NCI-H345 treated with DMSO at 0.1 percent for 48 hours (cell line): ENCODE measurements at regions not wholly inside any gene's neighbourhood (a gene's known extent, or its start where the extent isn't known, plus 50 kb on each side); places are given as distances from the start of the nearest gene placed in this dataset.

Experiments
- DNase-seq: peaks from one replicate; lab custom pipeline; 2025; ENCODE audit not compliant: unreplicated experiment; lab: John Stamatoyannopoulos, UW

DNA sequence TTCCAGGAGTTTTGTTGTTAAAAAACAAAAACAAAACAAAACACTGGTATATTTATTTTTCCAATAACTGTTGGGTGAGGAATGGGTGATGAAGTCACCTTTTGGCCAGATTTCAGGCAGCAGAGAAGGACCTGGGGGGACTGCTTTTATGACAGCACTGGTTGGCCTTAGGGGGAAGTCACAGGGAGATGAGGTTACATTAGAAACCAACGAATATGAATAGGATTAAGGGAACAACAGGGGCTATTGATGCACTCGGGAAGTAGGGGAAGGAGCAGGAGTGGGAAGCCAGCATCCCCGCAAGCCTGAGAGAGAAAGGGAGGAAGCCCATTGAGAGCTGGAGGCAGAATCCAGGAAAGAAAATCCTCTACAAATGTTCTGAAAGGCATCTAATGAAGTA is 958.4 kb downstream of the TYW1 start:
- no peak for DNase-seq

DNA sequence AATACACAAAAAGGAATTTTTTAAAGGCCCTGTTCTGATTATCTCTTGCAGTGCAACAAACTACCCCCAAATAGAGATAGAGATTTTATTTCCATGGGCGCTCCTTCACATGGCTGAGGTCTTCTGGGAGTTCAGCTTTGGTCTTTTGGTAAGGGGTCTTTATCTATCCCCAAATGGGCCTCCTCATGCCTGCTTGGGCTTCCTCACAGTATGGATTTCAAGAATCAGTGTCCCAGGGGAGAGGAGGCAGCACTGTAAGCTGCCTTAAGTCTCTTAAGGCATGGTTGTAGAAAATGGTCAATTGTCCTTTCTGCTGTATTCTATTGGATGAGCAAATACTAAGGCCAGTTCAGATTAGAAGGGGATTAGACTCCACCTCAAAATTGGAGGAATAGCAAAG is 966.2 kb downstream of the TYW1 start:
- no peak for DNase-seq

DNA sequence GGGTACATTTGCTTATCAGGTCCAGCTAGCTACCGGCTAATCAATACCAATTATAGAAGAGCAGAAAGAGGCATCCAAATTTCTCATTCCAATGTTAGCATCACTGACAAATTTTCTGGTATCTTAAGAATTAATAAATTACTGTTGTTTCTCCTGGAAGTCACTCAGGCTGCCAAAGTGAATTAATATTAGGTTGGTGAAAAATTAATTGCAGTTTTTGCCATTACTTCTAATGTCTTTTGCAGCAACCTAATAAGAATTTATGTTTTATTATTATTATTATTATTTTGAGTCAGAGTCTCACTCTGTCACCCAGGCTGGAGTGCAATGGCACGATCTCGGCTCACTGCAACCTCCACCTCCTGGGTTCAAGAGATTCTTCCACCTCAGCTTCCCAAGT is 979.9 kb downstream of the TYW1 start:
- DNase-seq: no peak

DNA sequence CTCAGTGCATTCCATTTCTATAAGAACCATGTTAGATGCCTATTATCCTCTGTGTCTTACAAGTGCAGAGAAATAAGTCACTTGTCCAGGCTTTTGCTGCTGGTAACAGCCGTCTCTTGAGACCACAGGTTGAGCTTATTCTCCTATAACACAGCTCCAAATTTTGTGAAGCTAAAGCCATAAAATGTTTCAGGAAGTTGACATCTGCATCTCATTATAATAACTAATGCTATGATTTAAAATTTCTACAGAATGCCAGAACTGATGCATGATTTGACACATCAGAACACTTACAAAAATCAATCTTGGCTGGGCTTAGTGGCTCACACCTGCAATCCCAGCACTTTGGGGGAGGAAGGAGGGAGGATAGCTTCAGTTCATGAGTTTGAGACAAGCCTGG is 986.9 kb downstream of the TYW1 start:
- DNase-seq: no peak

DNA sequence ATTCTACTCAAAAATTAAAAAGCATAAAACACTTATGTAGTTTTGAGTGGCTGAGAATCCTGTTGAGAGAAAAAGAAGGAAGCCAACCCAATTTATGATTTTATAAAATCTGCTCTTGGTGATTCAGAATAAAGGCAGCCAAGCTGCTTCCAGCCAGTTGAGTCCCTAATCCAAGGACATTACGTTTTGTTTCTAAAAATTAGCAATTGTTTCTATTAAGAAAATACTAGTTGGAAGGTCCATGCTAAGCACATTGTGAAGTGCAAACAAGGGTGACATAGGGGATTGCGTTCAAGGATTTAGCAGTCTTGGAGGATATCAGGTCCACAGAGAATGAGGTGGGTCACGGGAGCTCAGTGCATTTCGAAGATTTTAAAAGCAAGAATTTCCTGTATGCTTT is 987.7 kb downstream of the TYW1 start:
- no peak for DNase-seq

DNA sequence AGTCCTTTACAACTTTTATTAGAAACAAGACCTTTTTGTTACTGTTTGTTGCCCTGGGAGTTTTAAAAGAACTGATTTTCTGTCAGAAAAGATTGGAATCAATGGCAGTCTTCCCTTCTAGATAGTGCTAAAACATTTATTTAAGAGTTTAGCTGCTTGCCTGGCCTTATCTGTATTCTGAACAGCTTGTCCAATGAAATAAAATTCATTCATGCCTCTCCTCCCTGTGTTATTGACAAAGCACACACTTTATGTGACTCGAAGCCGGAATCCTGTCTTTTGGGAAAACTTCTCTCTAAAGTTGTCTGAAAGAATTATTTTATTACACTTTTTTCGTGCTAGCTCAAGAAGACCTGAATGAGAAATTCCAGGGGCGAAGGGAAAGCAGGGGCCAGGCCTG is 992.5 kb downstream of the TYW1 start:
- no peak for DNase-seq

DNA sequence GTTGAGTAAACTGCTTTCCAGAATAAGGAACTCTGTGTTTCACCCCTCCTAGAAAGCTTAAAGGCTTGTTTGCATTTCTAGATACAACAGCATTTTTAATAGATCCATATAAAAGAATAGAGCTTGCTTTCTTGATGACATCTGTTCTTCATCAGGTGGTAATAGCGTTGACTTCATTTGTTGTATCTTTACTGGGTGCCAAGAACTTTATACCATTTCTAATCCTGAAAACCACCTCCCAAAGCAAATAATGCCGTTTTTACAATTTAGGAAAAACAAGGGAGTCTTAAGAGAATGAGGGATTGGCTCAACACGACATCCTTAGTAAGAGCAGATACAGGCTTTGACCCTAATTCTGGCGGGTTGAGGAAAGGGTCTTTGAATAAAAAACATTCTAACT is 993.4 kb downstream of the TYW1 start:
- no peak for DNase-seq

DNA sequence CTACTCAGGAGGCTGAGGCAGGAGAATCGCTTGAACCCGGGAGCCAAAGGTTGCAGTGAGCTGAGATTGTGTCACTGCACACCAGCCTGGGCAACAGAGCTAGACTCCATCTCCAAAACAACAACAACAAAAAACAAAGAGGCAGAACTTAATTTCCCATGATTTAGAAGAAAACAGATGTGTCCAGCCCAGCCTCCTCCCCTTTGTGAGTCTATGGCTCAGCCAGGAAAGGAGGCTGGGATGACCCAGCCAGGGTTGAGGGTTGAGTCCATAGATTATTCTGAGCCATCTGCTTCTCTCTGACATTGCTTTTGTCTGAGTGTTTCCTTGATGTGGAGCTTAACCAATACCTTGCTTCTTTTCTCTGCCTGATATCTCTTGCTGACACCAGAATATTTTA is 994.1 kb downstream of the TYW1 start:
- no peak for DNase-seq

DNA sequence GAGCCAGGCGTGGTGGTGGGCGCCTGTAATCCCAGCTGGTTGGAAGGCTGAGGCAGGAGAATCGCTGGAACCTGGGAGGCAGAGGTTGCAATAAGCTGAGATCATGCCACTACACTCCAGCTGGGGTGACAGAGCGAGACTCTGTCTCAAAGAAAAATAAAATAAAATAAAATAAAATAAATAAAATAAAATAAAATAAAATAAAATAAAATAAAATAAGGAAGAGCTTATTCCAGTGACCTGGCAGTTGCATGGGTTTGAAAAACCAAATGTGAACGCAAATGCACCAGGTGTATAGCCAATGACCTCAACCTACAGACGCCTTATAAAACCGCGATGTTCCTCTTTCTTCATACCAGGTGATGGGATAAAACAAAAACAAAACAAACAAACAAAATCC is 995.7 kb downstream of the TYW1 start:
- no peak for DNase-seq

DNA sequence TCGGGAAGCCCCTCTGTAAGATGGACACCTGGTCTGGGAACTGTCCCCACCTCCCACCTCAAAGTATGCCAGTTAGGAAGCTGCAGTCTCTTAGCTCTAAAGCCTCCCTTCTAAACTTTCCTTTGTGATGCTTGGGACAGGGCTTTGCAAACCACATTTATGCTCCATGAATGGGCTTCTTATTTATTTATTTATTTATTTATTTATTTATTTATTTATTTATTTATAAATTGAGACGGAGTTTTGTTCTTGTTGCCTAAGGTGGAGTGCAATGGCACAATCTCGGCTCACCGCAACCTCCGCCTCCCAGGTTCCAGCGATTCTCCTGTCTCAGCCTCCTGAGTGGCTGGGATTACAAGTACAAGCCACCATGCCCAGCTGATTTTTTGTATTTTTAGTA is 1009.4 kb downstream of the TYW1 start:
- no peak for DNase-seq

DNA sequence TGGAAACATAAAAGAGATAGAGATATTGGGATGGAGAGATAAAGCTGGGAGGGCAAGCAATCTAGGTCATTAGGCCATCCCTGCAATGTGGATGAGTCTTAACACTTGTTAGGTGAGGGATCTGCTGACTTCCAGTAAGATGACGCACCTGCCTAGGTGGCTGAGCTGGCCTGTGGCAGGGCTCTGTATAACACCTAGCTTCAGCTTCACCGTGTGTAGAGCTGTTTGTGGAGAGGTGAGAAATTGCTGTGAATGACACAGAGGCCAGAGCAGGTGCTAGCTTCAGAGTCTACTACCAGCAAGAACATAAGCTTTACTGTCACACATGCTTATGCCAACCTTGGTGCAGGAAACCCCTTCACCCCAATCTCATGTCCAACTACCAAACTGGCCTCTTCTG is 1010.0 kb downstream of the TYW1 start:
- DNase-seq: no peak

DNA sequence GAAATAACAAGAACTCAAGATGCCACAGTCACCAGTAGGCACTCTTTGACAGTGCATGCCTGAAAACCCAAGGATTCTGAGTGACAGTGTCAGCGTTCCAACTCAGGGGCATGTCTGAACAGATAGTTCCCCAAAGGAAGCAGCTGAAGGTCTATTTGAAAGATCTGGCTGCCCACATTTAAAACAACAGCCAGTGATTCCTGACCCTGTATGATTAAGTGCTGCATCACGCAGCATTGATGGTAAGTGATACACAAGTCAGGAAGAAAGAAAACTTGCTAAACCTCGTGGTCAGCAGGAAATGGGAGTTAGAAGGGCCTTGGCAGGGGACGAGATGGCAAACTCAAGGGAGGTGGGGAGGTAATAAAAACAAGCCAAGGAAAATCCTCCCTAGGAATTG is 1013.1 kb downstream of the TYW1 start:
- no peak for DNase-seq

DNA sequence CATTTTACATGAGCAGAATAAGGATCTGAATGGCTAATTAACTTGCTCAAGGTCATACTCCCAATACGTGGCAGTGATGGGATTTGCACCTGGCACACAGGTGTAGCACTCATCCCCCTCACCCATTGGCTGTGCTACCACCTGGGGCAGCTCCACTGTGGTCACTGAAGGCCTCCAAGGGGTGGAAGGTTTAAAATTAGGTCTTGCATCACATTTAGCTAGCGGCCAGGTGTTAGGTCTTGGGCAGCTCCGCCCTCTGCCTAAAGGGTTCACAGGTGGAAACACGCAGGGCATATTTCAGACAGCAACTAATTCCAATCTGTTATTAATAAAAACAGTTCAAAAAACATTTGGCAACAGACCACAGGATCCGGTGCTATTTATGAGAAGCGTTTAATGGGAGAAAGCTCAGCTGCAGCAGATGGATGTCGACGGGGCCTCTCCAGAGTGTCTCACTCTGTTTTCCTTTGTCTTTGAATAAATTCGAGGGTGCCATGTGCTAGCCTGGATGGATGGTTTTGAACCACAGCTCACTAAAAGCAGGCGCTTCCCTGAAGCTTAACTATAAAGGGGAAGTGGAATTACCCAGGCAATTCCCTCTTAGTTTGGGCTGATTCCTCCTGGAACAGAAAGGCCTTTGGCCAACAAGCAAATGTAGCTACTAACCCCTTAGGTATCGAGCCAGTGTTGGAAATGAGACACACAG is 1017.6 kb downstream of the TYW1 start:
- no peak for DNase-seq

DNA sequence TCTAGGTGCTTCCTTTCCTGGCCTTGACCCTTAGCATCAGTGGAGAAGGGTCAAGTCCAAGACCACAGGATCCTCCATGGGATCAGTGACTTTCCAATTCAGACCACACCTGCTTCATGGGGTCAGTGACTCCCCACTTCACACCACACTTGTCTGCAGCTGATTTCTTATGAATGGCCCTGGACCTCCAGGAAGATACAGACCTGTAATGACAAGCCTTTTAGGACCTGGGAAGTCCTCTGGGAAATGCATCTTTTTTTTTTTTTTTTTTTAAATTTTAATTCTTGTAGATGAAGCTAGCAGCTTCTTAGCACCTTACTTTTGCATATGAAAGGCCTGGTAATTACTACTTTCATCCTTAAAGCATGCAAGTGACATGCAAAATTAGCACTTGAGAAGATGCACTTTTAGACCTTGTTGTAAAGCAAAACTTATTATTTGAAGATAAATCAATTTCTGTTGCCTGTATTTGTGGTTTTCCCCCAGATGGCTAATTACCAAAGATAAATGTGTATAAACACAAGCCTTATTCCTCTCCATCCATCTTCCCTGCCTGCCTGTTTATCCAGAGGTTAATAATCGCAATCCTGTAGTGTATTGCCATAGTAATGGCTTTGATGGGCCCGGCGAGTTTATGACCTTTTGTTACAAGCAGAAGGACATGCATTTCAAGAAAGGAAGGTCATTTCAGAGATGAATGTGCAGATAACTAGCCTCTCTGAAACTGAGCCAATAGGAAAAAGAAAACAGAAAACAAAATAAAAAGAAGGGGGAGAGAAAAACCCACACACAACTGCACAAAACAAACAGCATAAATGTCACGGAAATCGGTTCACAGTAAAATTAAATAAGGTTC is 1018.7 kb downstream of the TYW1 start:
- DNase-seq: no peak

DNA sequence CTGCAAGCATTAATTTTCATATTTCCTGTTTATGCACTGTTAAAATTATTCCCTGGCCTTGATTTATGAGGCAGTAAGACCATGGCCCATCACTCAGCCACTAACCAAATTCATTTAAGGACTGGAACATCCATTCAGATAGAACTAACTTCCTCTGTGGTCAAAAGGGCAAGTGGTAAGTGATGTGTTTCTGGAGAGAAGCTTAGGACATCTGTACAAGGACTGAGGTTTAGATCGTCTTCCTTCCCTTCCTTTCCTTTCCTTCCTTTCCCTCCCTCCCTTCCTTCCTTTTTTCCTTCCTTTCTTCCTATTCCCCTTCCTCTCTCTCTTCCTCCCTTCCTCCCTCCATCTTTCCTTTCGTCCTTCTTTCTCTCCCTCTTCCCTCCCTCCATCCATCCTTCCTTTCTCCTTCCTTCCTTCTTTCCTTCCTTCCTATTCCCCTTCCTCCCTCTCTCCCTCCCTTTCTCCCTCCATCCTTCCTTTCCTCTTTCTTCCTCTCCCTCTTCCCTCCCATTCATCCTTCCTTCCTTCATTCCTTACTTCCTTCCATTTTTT is 1019.4 kb downstream of the TYW1 start:
- DNase-seq: no peak

DNA sequence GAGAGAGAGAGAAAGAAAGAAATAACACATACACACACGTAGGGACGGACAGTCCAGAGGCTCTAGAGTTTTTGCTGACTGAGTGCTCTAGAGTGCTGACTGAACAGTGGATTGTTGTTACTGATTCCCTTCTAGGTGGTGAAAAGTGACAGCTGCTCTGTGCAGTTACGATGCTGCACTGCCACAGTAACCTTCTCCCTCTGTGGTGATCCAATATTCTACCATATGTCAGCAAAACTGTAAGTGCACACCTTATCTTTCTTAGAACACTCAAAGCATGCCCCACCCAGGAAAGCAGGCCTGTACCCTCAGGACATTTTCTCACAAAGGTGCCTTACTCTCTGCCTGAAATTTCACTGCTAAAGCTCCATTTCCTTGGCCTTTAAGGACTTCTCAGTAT is 1023.5 kb downstream of the TYW1 start:
- DNase-seq: no peak

DNA sequence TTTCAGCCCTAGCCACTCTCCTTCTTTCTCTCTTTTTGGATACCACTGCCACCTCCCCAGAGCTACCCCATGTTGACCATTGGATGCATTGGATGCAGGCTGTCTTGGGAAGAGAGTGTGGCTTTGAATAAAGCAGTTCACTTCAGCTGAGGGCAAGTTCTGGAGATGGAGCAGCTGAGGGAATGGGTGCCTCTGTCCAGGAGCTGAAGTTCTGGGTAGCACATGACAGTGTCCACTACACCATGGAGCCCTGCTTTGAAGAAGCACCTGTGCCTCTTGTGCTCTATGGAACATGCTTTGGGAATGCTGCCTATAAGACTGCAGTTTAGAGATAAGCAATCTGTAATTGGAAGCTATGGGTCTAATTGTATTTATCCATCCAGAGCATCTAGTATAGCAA is 1028.7 kb downstream of the TYW1 start:
- no peak for DNase-seq

DNA sequence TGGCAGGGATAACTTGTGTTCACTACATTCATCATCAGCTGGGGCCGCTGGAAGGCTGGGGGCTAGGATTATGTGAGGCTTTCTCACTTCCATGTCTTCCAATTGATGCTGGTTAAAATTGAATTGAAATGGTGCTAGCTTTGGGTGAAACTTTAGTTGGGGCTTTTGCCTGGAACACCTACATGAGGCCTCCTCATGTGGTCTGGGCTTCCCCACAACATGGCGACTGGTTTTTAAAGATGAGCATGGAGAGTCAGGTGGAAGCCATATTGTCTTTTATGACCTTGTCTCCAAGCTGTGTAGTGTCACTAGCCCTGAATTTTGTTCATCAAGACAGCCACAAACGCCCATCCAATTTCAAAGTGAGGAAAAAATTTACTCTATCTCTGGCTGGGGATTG is 1033.9 kb downstream of the TYW1 start:
- DNase-seq: no peak

DNA sequence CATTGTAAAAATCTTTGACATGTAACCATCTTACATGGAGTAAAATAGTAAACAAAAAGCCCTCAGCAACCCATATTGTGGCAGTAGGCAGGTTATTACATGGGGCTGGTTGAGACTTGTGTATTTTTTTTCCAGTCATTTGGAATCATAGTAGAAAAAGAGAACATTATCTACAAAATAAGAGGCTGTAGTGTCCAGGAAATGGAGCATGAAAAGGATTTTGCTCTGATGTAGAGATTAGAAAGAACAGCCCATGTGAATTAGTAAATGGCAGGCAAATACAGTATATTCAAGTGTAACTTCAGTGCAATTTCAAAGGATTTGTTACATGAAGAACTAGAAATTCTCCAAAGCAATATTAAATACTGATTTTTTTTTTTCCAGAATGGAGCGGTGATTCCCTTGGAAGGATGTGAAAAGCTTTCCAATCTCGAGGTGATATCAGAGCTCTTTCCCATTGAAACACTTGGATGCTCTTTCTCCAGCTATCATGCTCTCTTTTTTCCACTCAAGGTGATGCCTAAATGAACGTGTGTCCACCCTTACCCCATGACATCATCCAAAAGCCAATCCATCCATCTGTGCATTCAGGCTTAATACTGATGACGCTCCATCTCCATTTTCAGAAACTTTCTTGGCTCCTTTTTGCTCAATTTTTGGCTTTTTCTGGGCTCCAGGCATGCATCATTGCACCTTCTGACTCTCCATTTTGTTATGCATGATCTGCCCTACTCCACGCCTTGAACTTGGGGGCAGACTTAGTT is 1034.7 kb downstream of the TYW1 start:
- DNase-seq: no peak

DNA sequence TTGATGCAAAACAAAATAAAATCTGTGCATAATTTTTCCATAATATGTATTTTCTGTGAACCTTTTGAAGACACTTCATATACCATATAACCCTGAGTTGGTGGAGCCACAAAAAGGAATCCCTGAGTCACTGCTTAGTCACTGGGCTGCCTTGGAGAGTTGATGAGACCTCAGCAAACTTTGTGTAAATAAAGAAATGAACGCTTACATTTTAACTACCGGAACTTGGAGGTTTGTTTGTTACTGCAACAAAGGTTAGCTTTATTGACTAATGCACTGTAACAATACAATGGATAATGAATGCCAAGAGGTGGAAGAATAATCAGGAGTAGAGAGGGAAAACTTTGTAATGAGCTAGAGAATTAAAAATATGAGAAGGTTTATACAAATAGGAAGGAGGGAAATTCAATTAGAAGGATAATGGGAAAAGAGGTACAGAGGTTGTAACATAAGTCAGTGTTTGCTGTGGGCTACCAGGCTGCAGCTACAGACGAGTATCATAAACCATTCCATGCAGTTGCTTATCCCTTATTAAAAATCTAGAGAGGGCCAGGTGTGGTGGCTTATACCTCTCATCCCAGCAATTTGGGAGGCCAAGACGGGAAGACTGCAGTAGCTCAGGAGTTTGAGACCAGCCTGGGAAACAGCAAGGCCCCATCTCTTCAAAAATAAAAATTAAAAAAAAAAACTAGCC is 1042.1 kb downstream of the TYW1 start:
- no peak for DNase-seq

DNA sequence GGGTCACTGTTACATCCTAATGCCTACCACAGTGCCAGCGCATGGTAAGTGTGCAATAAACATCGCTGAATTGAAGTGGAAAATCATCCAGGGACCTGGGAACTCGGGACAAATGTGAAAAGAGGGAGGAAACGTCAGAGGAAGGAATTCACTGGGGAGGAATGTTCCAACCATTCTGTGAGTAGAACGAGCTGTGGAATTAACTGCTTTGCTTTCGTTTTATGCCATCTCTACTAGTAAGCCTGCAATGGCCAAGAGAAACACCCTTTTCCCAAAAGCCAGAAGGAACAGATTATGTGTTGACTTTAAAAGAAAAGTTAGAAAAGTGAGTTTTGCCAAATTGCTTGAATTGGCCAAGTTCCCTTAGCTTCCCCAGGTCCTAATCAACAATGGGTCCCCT is 1044.9 kb downstream of the TYW1 start:
- no peak for DNase-seq
